Liver (tissue), 8 donors: ENCODE measurements at regions not wholly inside any gene's neighbourhood (a gene's known extent, or its start where the extent isn't known, plus 50 kb on each side); places are given as distances from the start of the nearest gene placed in this dataset.

Experiments
- DNase-seq: peaks from one replicate; pipeline ENCODE4 v3.0.0-alpha.2; 2017; ENCODE audit warnings: low spot score
- H3K27ac ChIP-seq, 2 donors: one replicate each; pipeline ENCODE4 v1.7.0; 2013; ENCODE audit warnings: inconsistent platforms in 2 of 2, low read length in 2 of 2, control low read depth in 1 of 2, low read depth in 1 of 2, mild to moderate bottlenecking in 1 of 2
- H3K27me3 ChIP-seq, 4 donors: one replicate each; pipeline versions ENCODE4 v1.6.1 to v1.7.0; 2013; ENCODE audit warnings: low read length in 3 of 4, inconsistent platforms in 1 of 4, mild to moderate bottlenecking in 1 of 4, moderate library complexity in 1 of 4; ENCODE audit not compliant: control insufficient read depth in 4 of 4, insufficient read depth in 4 of 4
- H3K36me3 ChIP-seq, 4 donors: one replicate each; pipeline versions ENCODE4 v1.6.1 to v1.7.0; 2013; ENCODE audit warnings: low read length in 3 of 4, mild to moderate bottlenecking in 3 of 4, low read depth in 1 of 4, moderate library complexity in 1 of 4; ENCODE audit not compliant: control insufficient read depth in 4 of 4, insufficient read depth in 3 of 4
- H3K4me1 ChIP-seq, 4 donors: one replicate each; pipeline versions ENCODE4 v1.6.1 to v1.7.0; 2013; ENCODE audit warnings: low read length in 3 of 4, mild to moderate bottlenecking in 3 of 4, moderate library complexity in 1 of 4; ENCODE audit not compliant: control insufficient read depth in 4 of 4, insufficient read depth in 4 of 4
- H3K4me3 ChIP-seq, 3 donors: one replicate each; pipeline versions ENCODE4 v1.6.1 to v1.7.0; 2013; ENCODE audit warnings: low read length in 3 of 3, control low read depth in 1 of 3, low read depth in 1 of 3, mild to moderate bottlenecking in 1 of 3
- H3K9ac ChIP-seq, 2 donors: one replicate each; pipeline ENCODE4 v1.7.0; 2013; ENCODE audit warnings: low read length in 2 of 2, mild to moderate bottlenecking in 2 of 2, moderate library complexity in 2 of 2, control low read depth in 1 of 2, low read depth in 1 of 2
- H3K9me3 ChIP-seq, 4 donors: one replicate each; pipeline versions ENCODE4 v1.6.1 to v1.7.0; 2013; ENCODE audit warnings: low read length in 3 of 4; ENCODE audit not compliant: control insufficient read depth in 4 of 4
- ATF3 ChIP-seq: IDR thresholded peaks from 2 replicates; pipeline ENCODE4 v1.6.1; 2016; ENCODE audit warnings: antibody characterized with exemption
- CTCF ChIP-seq: fragments of 150-350 bp; IDR thresholded peaks from 2 replicates; pipeline ENCODE4 v1.5.1; 2017; ENCODE audit warnings: improper control_type of control experiment, low read depth, low read length; ENCODE audit not compliant: missing input control
- EGR1 ChIP-seq, 2 donors: IDR thresholded peaks; 2 replicates each; pipeline ENCODE4 v1.6.1; 2016 to 2018; ENCODE audit warnings: antibody characterized with exemption in 2 of 2, low read depth in 2 of 2
- FOXA1 ChIP-seq: IDR thresholded peaks from 2 replicates; pipeline ENCODE4 v1.6.1; 2016; ENCODE audit warnings: antibody characterized with exemption
- FOXA2 ChIP-seq: IDR thresholded peaks from 2 replicates; pipeline ENCODE4 v1.6.1; 2016; ENCODE audit warnings: antibody characterized with exemption
- GABPA ChIP-seq, 2 donors: IDR thresholded peaks in 1 of 2; conservative IDR thresholded peaks in 1 of 2; 2 replicates each; pipeline ENCODE4 v1.6.1; 2016; ENCODE audit warnings: antibody characterized with exemption in 2 of 2, mild to moderate bottlenecking in 1 of 2, moderate library complexity in 1 of 2
- HNF4A ChIP-seq, 2 donors: conservative IDR thresholded peaks; 2 replicates each; pipeline ENCODE4 v1.6.1; 2016; ENCODE audit warnings: antibody characterized with exemption in 2 of 2, mild to moderate bottlenecking in 2 of 2
- HNF4G ChIP-seq: IDR thresholded peaks from 2 replicates; pipeline ENCODE4 v1.6.1; 2016; ENCODE audit warnings: antibody characterized with exemption
- JUND ChIP-seq, 2 donors: IDR thresholded peaks; 2 replicates each; pipeline ENCODE4 v1.6.1; 2016; ENCODE audit warnings: antibody characterized with exemption in 2 of 2
- MAX ChIP-seq: IDR thresholded peaks from 2 replicates; pipeline ENCODE4 v1.6.1; 2016; ENCODE audit warnings: antibody characterized with exemption
- NR2F2 ChIP-seq: IDR thresholded peaks from 2 replicates; pipeline ENCODE4 v1.6.1; 2016; ENCODE audit warnings: antibody characterized with exemption
- RAD21 ChIP-seq, 2 donors: IDR thresholded peaks; 2 replicates each; pipeline ENCODE4 v1.6.1; 2016; ENCODE audit warnings: antibody characterized with exemption in 2 of 2, mild to moderate bottlenecking in 2 of 2
- REST ChIP-seq: IDR thresholded peaks from 2 replicates; pipeline ENCODE4 v1.6.1; 2016; ENCODE audit warnings: antibody characterized with exemption, mild to moderate bottlenecking
- RXRA ChIP-seq, 2 donors: IDR thresholded peaks; 2 replicates each; pipeline ENCODE4 v1.6.1; 2017 to 2018; ENCODE audit warnings: antibody characterized with exemption in 2 of 2, mild to moderate bottlenecking in 1 of 2
- SP1 ChIP-seq: IDR thresholded peaks from 2 replicates; pipeline ENCODE4 v1.6.1; 2018; ENCODE audit warnings: antibody characterized with exemption, mild to moderate bottlenecking
- TAF1 ChIP-seq: conservative IDR thresholded peaks from 2 replicates; pipeline ENCODE4 v1.6.1; 2016; ENCODE audit warnings: antibody characterized with exemption, mild to moderate bottlenecking
- YY1 ChIP-seq: IDR thresholded peaks from 2 replicates; pipeline ENCODE4 v1.6.1; 2016; ENCODE audit warnings: antibody characterized with exemption, mild to moderate bottlenecking
- ZBTB33 ChIP-seq: IDR thresholded peaks from 2 replicates; pipeline ENCODE4 v1.6.1; 2016; ENCODE audit warnings: antibody characterized with exemption
- WGBS: extraction: QIAGEN DNeasy Blood & Tissue Kit; methylation state at CpG from one replicate; pipeline ENCODE4 v1.1.7; 2013; 5-methylcytosine and 5-hydroxymethylcytosine counted together
- donor health status: healthy.
- donor health status: healthy.
- donor health status: healthy.
- donor health status: healthy.
- donor health status: healthy.

DNA sequence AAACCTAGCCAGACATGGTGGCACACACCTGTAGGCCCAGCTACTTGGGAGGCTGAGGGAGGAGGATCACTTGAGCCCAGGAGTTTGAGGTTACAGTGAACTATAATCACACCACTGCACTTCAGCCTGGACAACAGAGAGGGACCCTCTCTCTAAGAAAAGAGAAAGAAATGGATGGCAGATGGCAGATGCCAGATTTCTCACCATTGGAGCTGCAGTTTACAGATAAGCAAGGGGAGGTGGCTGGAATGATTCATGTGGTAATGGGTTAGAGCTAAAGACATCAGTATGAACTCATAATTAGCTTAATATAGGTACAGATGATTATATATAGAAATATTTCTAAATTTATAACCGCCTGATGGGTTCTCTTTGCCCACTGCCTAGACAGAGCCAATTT is 80.1 kb upstream of the IPO5 start:
- TF ChIP-seq REST (no peak), RAD21 (IDR thresholded peaks at IDR 0.05) (no peak), CTCF (no peak), SP1 (no peak), ATF3 (no peak), ZBTB33 (no peak), HNF4A (conservative IDR thresholded peaks at IDR 0.05) (no peak), HNF4G (no peak), RXRA (IDR thresholded peaks at IDR 0.05) (no peak), GABPA (IDR thresholded peaks at IDR 0.05 in 1 of 2, conservative IDR thresholded peaks at IDR 0.05 in 1 of 2) (no peak)
- H3K4me3 ChIP-seq: no peak overlapping the region
- H3K36me3 ChIP-seq: no peaks in the 10 kb centered on the region
- DNase-seq: no peak
- H3K4me1 ChIP-seq: no peaks in the 10 kb centered on the region
- H3K9ac ChIP-seq: no peak overlapping the region
- 95% methylated on average over 1 of the region's 1 CpG for WGBS
- H3K27ac ChIP-seq: no peak overlapping the region
- H3K9me3 ChIP-seq: no peaks in the 10 kb centered on the region
- H3K27me3 ChIP-seq: no peaks in the 10 kb centered on the region

DNA sequence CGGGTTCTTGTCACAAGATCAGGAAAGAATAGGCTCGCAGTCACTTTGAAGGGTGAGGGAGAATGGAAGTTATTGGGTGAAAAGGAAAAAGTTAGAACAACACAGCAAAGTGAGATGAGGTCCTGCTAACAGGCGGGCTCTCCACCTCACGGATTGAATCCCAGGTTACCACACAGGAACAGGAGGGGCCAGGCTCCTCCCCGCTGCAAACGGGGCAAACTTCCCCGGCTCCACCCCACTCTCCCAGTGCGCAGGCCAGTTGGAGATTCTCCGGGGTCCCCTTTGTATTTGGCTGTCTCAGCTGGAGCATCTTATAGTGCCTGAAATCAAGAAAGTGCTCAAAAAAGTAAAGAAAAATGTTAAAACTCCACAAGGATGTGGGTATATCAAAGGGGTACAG is 78.3 kb upstream of the IPO5 start:
- no peak for DNase-seq
- 83% methylated on average over 9 of the region's 9 CpGs for WGBS
- Histone ChIP-seq H3K27ac (no peak overlapping the region), H3K9ac (no peak overlapping the region), H3K4me3 (no peak overlapping the region), H3K36me3 (no peaks in the 10 kb centered on the region), H3K27me3 (no peaks in the 10 kb centered on the region), H3K4me1 (no peaks in the 10 kb centered on the region), H3K9me3 (no peaks in the 10 kb centered on the region)
- TF ChIP-seq RXRA (IDR thresholded peaks at IDR 0.05) (no peak), MAX (no peak), REST (no peak), NR2F2 (no peak), JUND (IDR thresholded peaks at IDR 0.05) (no peak), ZBTB33 (no peak), RAD21 (IDR thresholded peaks at IDR 0.05) (no peak), TAF1 (no peak), HNF4G (no peak), FOXA1 (no peak), YY1 (no peak), SP1 (no peak), HNF4A (conservative IDR thresholded peaks at IDR 0.05) (no peak), GABPA (IDR thresholded peaks at IDR 0.05 in 1 of 2, conservative IDR thresholded peaks at IDR 0.05 in 1 of 2) (no peak), EGR1 (IDR thresholded peaks at IDR 0.05; ENCODE audit: low read depth in 2 of 2) (no peak), FOXA2 (no peak), ATF3 (no peak)
